ENCODE measurements at regions not wholly inside any gene's neighbourhood (a gene's known extent, or its start where the extent isn't known, plus 50 kb on each side); places are given as distances from the start of the nearest gene placed in this dataset.

DNA sequence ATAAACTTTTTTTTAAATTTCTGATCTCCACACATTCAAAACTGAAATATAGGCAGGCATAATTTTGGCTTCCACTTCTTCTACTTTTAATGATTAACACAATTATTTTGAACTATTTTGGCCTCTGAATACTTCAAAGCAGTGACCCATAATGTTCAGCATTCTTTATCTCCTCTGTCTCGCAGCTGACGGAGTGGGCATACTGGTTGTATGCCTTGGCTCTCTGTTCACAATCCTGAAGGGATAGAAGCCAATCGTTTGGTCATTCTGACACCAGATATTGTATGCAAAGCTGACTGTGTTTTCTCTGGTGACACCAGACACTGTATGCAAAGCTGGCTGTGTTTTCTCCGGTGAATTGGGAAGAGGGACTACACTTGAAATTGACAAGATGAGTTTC is 833.0 kb downstream of the EFNB2 start:
- TF ChIP-seq, protein P1, sequence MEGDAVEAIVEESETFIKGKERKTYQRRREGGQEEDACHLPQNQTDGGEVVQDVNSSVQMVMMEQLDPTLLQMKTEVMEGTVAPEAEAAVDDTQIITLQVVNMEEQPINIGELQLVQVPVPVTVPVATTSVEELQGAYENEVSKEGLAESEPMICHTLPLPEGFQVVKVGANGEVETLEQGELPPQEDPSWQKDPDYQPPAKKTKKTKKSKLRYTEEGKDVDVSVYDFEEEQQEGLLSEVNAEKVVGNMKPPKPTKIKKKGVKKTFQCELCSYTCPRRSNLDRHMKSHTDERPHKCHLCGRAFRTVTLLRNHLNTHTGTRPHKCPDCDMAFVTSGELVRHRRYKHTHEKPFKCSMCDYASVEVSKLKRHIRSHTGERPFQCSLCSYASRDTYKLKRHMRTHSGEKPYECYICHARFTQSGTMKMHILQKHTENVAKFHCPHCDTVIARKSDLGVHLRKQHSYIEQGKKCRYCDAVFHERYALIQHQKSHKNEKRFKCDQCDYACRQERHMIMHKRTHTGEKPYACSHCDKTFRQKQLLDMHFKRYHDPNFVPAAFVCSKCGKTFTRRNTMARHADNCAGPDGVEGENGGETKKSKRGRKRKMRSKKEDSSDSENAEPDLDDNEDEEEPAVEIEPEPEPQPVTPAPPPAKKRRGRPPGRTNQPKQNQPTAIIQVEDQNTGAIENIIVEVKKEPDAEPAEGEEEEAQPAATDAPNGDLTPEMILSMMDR (IDR thresholded peaks at IDR 0.05): no peak

DNA sequence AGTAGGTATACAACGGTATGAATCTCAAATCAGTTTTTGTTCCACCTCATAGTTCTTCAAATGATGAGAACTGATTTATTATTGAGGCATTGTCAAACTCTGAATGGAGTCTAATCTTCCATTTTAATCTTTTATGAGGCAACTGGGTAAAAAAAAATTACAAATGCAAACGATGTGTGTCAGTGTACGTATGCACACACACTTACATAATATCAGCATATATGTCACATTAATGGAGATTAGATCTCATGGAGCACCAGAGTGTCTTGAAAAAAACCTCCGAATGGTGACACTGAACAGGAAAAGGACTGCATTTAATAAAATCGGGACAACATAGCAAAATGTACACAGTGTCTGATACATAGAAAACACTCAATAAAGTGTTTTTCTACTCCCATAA is 842.7 kb downstream of the EFNB2 start:
- TF ChIP-seq, protein P1 (IDR thresholded peaks at IDR 0.05): no peak

DNA sequence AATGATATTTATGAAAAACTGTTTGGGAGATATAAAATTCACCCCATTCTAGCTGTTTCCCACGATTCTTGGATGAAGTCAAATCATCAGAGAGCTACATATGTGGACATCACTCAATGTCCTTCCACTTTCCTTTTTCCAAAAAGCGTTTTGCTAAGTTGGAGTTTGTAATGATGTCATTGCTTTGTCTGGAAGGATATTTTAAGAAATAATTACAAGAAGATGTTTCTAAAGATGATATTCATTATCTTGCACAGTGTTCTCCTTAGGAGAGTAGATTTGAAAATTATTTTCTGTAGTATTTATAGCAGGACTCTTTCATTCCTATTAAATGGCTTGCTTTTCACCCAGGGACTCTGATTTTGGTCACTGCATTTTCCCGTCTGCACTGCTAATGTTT is 851.2 kb downstream of the EFNB2 start:
- TF ChIP-seq, protein P1 (IDR thresholded peaks at IDR 0.05): no peak

DNA sequence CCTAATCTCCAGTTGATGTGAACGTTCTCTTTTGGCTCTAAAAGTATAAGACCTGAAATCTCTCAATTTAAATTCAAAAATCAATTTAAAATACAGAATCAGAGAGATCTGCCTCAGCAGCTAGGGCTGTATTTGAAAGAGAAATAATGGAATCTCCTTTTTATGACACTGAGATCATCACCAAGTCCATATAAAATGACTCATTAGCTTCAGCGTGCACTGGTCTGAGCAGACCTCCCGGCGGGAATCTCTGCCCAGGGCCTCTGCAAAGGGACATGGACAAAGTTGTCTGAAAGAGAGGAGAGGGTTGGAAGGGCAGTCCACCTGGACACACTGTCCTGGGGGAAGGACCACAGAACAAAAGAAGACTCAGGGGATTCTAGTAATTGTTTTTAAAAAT is 855.6 kb downstream of the EFNB2 start:
- TF ChIP-seq, protein P1 (IDR thresholded peaks at IDR 0.05): no peak

DNA sequence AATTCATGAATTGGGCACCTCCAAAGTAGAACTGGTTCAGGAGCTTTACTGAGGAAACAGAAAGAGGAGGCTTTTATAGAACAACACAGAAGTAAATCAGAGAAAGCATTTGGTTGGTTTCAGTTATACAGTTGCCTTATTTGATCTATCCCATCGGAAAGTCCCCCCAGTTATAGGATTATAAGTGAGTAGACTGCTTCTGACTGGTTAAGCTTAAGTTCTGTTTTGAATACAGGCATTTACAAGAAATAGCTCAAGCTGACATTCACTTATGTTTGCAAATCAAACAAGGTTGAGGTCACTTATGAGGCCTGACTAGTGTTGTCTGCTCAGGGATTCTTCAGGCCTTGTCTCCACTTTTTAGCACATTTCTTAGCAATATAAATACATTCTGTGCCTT is 857.4 kb downstream of the EFNB2 start:
- TF ChIP-seq, protein P1 (IDR thresholded peaks at IDR 0.05): no peak

DNA sequence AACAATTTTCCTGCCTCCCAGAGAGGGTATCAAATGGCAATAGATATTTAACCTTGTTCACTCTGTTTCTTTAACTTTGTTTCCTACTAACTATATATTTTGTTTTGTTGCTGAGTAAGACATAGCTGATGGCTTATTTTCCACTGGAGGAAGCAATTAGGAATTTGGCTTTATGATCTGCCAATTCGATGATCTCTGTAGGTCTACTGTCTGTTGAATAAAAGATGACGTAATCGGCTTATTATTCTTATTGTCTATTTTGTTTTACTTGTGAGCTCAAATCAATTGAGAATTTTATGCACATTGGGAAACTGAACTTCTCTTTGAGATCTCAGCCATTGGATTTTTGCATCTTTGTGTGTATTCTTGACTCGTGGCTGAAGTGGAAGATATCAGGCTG is 862.6 kb downstream of the EFNB2 start:
- TF ChIP-seq, protein P1 (IDR thresholded peaks at IDR 0.05): no peak

DNA sequence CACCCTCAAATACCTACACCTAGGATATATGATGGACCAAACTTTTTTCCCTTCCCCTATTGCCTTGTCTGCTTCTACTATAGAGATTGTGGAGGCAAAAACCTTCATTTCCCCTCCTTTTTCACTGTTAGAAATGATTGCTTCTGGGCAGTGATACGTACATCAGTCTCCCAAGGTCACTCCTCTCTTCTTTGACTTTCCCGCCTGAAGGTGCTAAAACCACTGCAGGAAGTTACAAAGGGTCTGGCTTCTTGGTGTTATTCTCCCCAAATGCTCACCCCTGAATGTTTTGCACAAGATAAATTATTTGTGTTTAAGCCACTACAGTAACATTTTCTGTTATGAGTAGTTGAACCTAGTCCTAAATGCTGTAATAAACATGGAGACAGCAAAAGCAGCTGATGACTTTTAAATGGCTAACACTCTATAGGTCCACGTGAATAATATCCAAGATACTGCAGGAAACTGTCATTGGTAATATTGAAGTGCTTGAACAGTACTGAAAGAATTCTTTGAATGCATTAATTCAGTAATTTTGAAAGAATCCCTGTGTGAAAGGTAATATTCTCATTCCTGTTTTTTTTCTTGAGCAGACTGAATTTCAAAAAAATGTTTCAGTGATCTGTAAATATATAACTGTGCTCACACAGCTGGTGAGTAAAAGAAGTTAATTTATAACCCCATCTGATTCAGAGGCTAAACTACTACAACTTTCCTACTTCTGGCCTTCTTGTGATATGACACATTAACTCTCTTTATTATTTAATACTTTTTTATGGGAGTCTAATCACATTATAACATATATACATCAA is 865.1 kb downstream of the EFNB2 start:
- TF ChIP-seq, protein P1 (IDR thresholded peaks at IDR 0.05): no peak

DNA sequence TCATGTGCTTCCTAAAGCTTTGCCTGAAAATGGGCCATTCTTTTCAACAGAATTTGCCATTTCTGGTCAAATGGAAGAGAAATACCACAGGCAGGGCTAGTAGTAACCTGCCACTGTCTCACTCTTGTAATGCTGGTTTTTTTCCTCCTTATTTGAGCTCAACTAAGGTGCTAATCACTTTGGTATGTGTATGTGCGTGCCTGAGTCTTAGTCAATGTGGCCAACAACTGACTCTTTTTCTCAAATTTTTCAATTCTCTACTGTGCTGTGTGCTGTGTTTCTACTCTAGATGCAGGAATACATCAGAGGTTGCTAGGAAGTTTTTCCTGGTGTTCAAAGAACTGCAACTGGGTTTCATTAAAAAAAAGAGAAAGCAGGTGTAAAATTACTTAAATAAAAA is 870.2 kb downstream of the EFNB2 start:
- TF ChIP-seq, protein P1 (IDR thresholded peaks at IDR 0.05): no peak
